ENCODE measurements at regions not wholly inside any gene's neighbourhood (a gene's known extent, or its start where the extent isn't known, plus 50 kb on each side); places are given as distances from the start of the nearest gene placed in this dataset.

DNA sequence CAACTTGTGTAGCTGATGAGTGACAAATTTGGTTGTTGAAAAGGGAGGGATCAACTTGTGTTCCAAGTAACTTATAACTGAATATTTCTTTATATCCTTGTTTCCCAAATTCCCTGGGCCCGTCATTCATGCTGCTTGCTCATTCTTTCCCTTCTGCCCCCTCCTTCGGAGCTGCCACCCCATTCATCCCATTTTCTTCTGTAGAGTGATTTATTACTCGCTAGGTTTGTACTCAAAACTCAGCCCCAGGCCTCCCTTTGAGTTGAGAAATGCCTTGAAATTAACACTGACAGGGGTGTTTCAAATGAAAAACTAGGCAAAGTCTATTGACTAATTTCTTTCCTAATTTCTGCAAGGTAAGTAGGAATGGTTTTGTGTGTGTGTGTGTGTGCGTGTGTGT is 277.4 kb upstream of the SLCO3A1 start:
- Histone ChIP-seq H3K27ac (ENCODE audit: low read depth, low read length, poor library complexity, severe bottlenecking) (no peak overlapping the region), H3K36me3 (ENCODE audit: insufficient read depth, low read length) (no peaks in the 10 kb centered on the region), H4K20me1 (ENCODE audit: insufficient read depth, low read length) (no peaks in the 10 kb centered on the region), H3K4me3 (ENCODE audit: low read depth, low read length, poor library complexity, severe bottlenecking) (no peak overlapping the region), H3K4me1 (ENCODE audit: insufficient read depth, low read length, poor library complexity, severe bottlenecking) (no peaks in the 10 kb centered on the region), H3K4me2 (ENCODE audit: low read length) (no peak overlapping the region), H2AFZ (ENCODE audit: low read length) (no peak overlapping the region), H3K79me2 (ENCODE audit: insufficient read depth, low read depth, low read length) (no peaks in the 10 kb centered on the region), H3K9me2 (ENCODE audit: insufficient read depth, low read length) (no peaks in the 10 kb centered on the region), H3K9me3 (ENCODE audit: low read length) (no peaks in the 10 kb centered on the region)
- no TSS peak for BruUV-seq (replicated peaks)
- POLR2A ChIA-PET, result no interaction called here
- no peak for DNase-seq (ENCODE audit: low spot score)
- TF ChIP-seq, protein P1, sequence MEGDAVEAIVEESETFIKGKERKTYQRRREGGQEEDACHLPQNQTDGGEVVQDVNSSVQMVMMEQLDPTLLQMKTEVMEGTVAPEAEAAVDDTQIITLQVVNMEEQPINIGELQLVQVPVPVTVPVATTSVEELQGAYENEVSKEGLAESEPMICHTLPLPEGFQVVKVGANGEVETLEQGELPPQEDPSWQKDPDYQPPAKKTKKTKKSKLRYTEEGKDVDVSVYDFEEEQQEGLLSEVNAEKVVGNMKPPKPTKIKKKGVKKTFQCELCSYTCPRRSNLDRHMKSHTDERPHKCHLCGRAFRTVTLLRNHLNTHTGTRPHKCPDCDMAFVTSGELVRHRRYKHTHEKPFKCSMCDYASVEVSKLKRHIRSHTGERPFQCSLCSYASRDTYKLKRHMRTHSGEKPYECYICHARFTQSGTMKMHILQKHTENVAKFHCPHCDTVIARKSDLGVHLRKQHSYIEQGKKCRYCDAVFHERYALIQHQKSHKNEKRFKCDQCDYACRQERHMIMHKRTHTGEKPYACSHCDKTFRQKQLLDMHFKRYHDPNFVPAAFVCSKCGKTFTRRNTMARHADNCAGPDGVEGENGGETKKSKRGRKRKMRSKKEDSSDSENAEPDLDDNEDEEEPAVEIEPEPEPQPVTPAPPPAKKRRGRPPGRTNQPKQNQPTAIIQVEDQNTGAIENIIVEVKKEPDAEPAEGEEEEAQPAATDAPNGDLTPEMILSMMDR (conservative IDR thresholded peaks at IDR 0.05; ENCODE audit: low read length), result no peak
- no peak for TF ChIP-seq EZH2phosphoT487 (IDR thresholded peaks at IDR 0.05; ENCODE audit: borderline replicate concordance, low read depth, low read length)
- intact Hi-C loops (cut with micrococcal nuclease; ENCODE audit: unreplicated experiment), result no loop called here
- CTCF ChIA-PET (ENCODE audit: unreplicated experiment), result no interaction called here

DNA sequence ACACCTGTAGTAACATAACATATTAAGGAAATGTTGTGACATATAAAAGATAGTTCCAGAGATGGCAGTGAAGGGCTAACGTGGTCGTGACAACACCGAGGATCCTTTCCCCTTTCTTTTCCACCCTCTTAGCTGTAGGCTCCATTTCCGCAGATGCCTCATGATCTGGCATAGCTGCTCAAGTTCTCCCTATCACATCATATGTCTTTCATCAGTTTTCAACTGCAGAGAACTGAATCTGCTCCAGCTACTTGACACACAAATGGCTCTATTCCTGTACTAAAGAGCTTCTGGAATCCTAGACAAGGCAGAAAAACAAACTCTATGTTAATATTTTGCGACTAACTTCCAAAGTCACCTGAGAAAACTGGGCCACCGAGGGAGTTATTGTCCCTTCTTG is 275.0 kb upstream of the SLCO3A1 start:
- intact Hi-C loops (cut with micrococcal nuclease; ENCODE audit: unreplicated experiment), result no loop called here
- no peaks in the 10 kb centered on the region for H3K4me1 ChIP-seq (ENCODE audit: insufficient read depth, low read length, poor library complexity, severe bottlenecking)
- ChIA-PET CTCF (ENCODE audit: unreplicated experiment) (no interaction called here), POLR2A (interaction anchor here (0.7 kb wide), 1 partner anchor 631 kb away, joined by 3 read pairs; no protein-coding TSS in a partner anchor)
- H3K9me3 ChIP-seq (ENCODE audit: low read length), result no peaks in the 10 kb centered on the region
- TF ChIP-seq, protein P1 (conservative IDR thresholded peaks at IDR 0.05; ENCODE audit: low read length), result no peak
- TF ChIP-seq EZH2phosphoT487 (IDR thresholded peaks at IDR 0.05; ENCODE audit: borderline replicate concordance, low read depth, low read length), result no peak
- no peaks in the 10 kb centered on the region for H3K36me3 ChIP-seq (ENCODE audit: insufficient read depth, low read length)
- no peaks in the 10 kb centered on the region for H3K9me2 ChIP-seq (ENCODE audit: insufficient read depth, low read length)
- no peak overlapping the region for H2AFZ ChIP-seq (ENCODE audit: low read length)
- H3K27ac ChIP-seq (ENCODE audit: low read depth, low read length, poor library complexity, severe bottlenecking), result no peak overlapping the region
- H3K4me2 ChIP-seq (ENCODE audit: low read length), result no peak overlapping the region
- BruUV-seq (replicated peaks), result no TSS peak
- DNase-seq (ENCODE audit: low spot score), result no peak
- H3K79me2 ChIP-seq (ENCODE audit: insufficient read depth, low read depth, low read length), result no peaks in the 10 kb centered on the region
- H4K20me1 ChIP-seq (ENCODE audit: insufficient read depth, low read length), result no peaks in the 10 kb centered on the region
- no peak overlapping the region for H3K4me3 ChIP-seq (ENCODE audit: low read depth, low read length, poor library complexity, severe bottlenecking)

- ChIA-PET CTCF (ENCODE audit: unreplicated experiment) (no interaction called here), POLR2A (interaction anchor here (0.6 kb wide), 1 partner anchor 145 kb away, joined by 3 read pairs; no protein-coding TSS in a partner anchor)
- BruUV-seq (replicated peaks), result no TSS peak
These were observed 268.6 kb upstream of the SLCO3A1 start for GRCh38 chr15:91584895-91585294.

More at GRCh38 chr15:91584895-91585294, 268.6 kb upstream of the SLCO3A1 start:
- intact Hi-C loops (cut with micrococcal nuclease; ENCODE audit: unreplicated experiment), result no loop called here
- H3K79me2 ChIP-seq (ENCODE audit: insufficient read depth, low read depth, low read length), result no peaks in the 10 kb centered on the region
- no peak overlapping the region for H3K4me3 ChIP-seq (ENCODE audit: low read depth, low read length, poor library complexity, severe bottlenecking)
- no peaks in the 10 kb centered on the region for H3K4me1 ChIP-seq (ENCODE audit: insufficient read depth, low read length, poor library complexity, severe bottlenecking)
- H3K4me2 ChIP-seq (ENCODE audit: low read length), result no peak overlapping the region
- no peaks in the 10 kb centered on the region for H3K9me3 ChIP-seq (ENCODE audit: low read length)
- no peaks in the 10 kb centered on the region for H3K9me2 ChIP-seq (ENCODE audit: insufficient read depth, low read length)
- no peak overlapping the region for H2AFZ ChIP-seq (ENCODE audit: low read length)
- no peaks in the 10 kb centered on the region for H3K36me3 ChIP-seq (ENCODE audit: insufficient read depth, low read length)
- no peak overlapping the region for H3K27ac ChIP-seq (ENCODE audit: low read depth, low read length, poor library complexity, severe bottlenecking)
- H4K20me1 ChIP-seq (ENCODE audit: insufficient read depth, low read length), result no peaks in the 10 kb centered on the region
- no peak for DNase-seq (ENCODE audit: low spot score)
- TF ChIP-seq, protein P1 (conservative IDR thresholded peaks at IDR 0.05; ENCODE audit: low read length), result no peak
- TF ChIP-seq EZH2phosphoT487 (IDR thresholded peaks at IDR 0.05; ENCODE audit: borderline replicate concordance, low read depth, low read length), result no peak
